SK-N-MC (cell line): ENCODE measurements at regions not wholly inside any gene's neighbourhood (a gene's known extent, or its start where the extent isn't known, plus 50 kb on each side); places are given as distances from the start of the nearest gene placed in this dataset.

Experiments
- DNase-seq: peaks from one replicate; pipeline ENCODE4 v3.0.0-alpha.2; 2011; ENCODE audit warnings: low read depth, low spot score
- H3K27ac ChIP-seq: fragments of 200-600 bp; sonication (generic); 2 replicates; pipeline ENCODE4 v1.5.1; 2016; ENCODE audit warnings: mixed run types
- H3K36me3 ChIP-seq: fragments of 200-600 bp; sonication (generic); 2 replicates; pipeline ENCODE4 v1.6.1; 2017; ENCODE audit warnings: antibody characterized with exemption, low read length, mixed read lengths; ENCODE audit not compliant: insufficient read depth
- H3K4me3 ChIP-seq: fragments of 200-600 bp; sonication (generic); 2 replicates; pipeline ENCODE4 v1.5.1; 2016
- H3K9ac ChIP-seq: fragments of 200-600 bp; sonication (generic); 2 replicates; pipeline ENCODE4 v1.8.0; 2017; ENCODE audit warnings: mixed run types, mixed read lengths; ENCODE audit not compliant: insufficient read length
- H3K9me3 ChIP-seq: fragments of 200-600 bp; sonication (generic); 2 replicates; pipeline ENCODE4 v1.6.1; 2017; ENCODE audit warnings: low read depth, mild to moderate bottlenecking, antibody characterized with exemption, low read length, moderate library complexity, mixed read lengths
- EZH2 ChIP-seq: fragments of 200-600 bp; sonication (generic); IDR thresholded peaks from one replicate; pipeline ENCODE4 v1.6.1; 2017; ENCODE audit warnings: antibody characterized with exemption
- FOXP2 ChIP-seq: optimal IDR thresholded peaks from 2 replicates; pipeline ENCODE3; 2011; ENCODE audit warnings: mild to moderate bottlenecking, moderate library complexity; ENCODE audit not compliant: insufficient read depth; ENCODE audit errors: extremely low read length, control extremely low read depth
- POLR2AphosphoS5 ChIP-seq: IDR thresholded peaks from 2 replicates; pipeline ENCODE4 v1.6.1; 2012; ENCODE audit warnings: mild to moderate bottlenecking, low read depth, low read length, borderline replicate concordance

GRCh38 chr9:134239130-134239903, 75.0 kb upstream of the RNU6ATAC start:
- no peak overlapping the region for H3K9ac ChIP-seq
- TF ChIP-seq POLR2AphosphoS5 (no peak), EZH2 (no peak), FOXP2 (no peak)
- no peak for DNase-seq

GRCh38 chr9:134239939-134240338, 75.6 kb upstream of the RNU6ATAC start:
- no peaks in the 10 kb centered on the region for H3K36me3 ChIP-seq
- no peak overlapping the region for H3K9ac ChIP-seq
- no peak for TF ChIP-seq POLR2AphosphoS5
- no peak for TF ChIP-seq FOXP2
- no peak for TF ChIP-seq EZH2
- no peak overlapping the region for H3K27ac ChIP-seq
- no peak for DNase-seq
- H3K9me3 ChIP-seq = no peaks in the 10 kb centered on the region
- H3K4me3 ChIP-seq = no peak overlapping the region

More at GRCh38 chr9:134239130-134239903, 75.0 kb upstream of the RNU6ATAC start:
- H3K27ac ChIP-seq = no peak overlapping the region
- no peak overlapping the region for H3K4me3 ChIP-seq
- H3K36me3 ChIP-seq = no peaks in the 10 kb centered on the region
- no peaks in the 10 kb centered on the region for H3K9me3 ChIP-seq

- DNase-seq = no peak
- TF ChIP-seq FOXP2 (no peak), EZH2 (no peak)
- no peak overlapping the region for H3K27ac ChIP-seq
- no peaks in the 10 kb centered on the region for H3K9me3 ChIP-seq
- H3K4me3 ChIP-seq = no peak overlapping the region
- no peak overlapping the region for H3K9ac ChIP-seq
- H3K36me3 ChIP-seq = no peaks in the 10 kb centered on the region
Observed at GRCh38 chr9:134240361-134240760, 76.0 kb upstream of the RNU6ATAC start.

- TF ChIP-seq POLR2AphosphoS5 (no peak), EZH2 (no peak), FOXP2 (no peak)
- Histone ChIP-seq H3K4me3 (no peak overlapping the region), H3K27ac (no peak overlapping the region), H3K9me3 (no peaks in the 10 kb centered on the region), H3K36me3 (no peaks in the 10 kb centered on the region), H3K9ac (no peak overlapping the region)
- no peak for DNase-seq
Observed at GRCh38 chr9:134242706-134243105, 78.3 kb upstream of the RNU6ATAC start.

- Histone ChIP-seq H3K4me3 (no peak overlapping the region), H3K9me3 (no peaks in the 10 kb centered on the region), H3K9ac (no peak overlapping the region), H3K36me3 (no peaks in the 10 kb centered on the region), H3K27ac (no peak overlapping the region)
- no peak for DNase-seq
- no peak for TF ChIP-seq EZH2
- TF ChIP-seq FOXP2 = no peak
Observed at GRCh38 chr9:134243778-134244467, 79.6 kb upstream of the RNU6ATAC start.

- Histone ChIP-seq H3K36me3 (no peaks in the 10 kb centered on the region), H3K9me3 (no peaks in the 10 kb centered on the region), H3K4me3 (no peak overlapping the region), H3K9ac (no peak overlapping the region), H3K27ac (no peak overlapping the region)
- DNase-seq = no peak
- TF ChIP-seq POLR2AphosphoS5 = no peak
- TF ChIP-seq FOXP2 = no peak
- TF ChIP-seq EZH2 = no peak
Observed at GRCh38 chr9:134245179-134245578, 80.8 kb upstream of the RNU6ATAC start.

GRCh38 chr9:134247918-134248631, 78.2 kb upstream of the RXRA start:
- H3K9ac ChIP-seq = no peak overlapping the region
- TF ChIP-seq FOXP2 (no peak), POLR2AphosphoS5 (no peak), EZH2 (no peak)
- H3K27ac ChIP-seq = no peak overlapping the region
- H3K9me3 ChIP-seq = no peaks in the 10 kb centered on the region
- H3K4me3 ChIP-seq = no peak overlapping the region
- DNase-seq = no peak
- no peaks in the 10 kb centered on the region for H3K36me3 ChIP-seq

- TF ChIP-seq POLR2AphosphoS5 (no peak), EZH2 (no peak), FOXP2 (no peak)
- Histone ChIP-seq H3K9ac (no peak overlapping the region), H3K9me3 (no peaks in the 10 kb centered on the region), H3K27ac (no peak overlapping the region), H3K36me3 (no peaks in the 10 kb centered on the region), H3K4me3 (no peak overlapping the region)
- DNase-seq = no peak
Observed at GRCh38 chr9:134251296-134252069, 74.8 kb upstream of the RXRA start.
